Fibroblast of lung (primary cell): ENCODE measurements at regions not wholly inside any gene's neighbourhood (a gene's known extent, or its start where the extent isn't known, plus 50 kb on each side); places are given as distances from the start of the nearest gene placed in this dataset.

ENCODE experiments used
- DNase-seq, 2 donors: peaks; one replicate each; pipeline versions ENCODE4 v3.0.0 to v3.0.0-alpha.2; 2010; ENCODE audit warnings: low read depth in 2 of 2
- H2AFZ ChIP-seq: 2 replicates; pipeline ENCODE4 v1.5.1; 2012; ENCODE audit warnings: low read length, control low read depth, inconsistent platforms
- H3K27ac ChIP-seq: 2 replicates; pipeline ENCODE4 v1.5.1; 2011; ENCODE audit warnings: low read length, control low read depth; ENCODE audit not compliant: insufficient read depth
- H3K27me3 ChIP-seq: 2 replicates; pipeline ENCODE4 v1.5.1; 2011; ENCODE audit warnings: mild to moderate bottlenecking, low read length; ENCODE audit not compliant: control insufficient read depth, insufficient read depth
- H3K36me3 ChIP-seq: 2 replicates; pipeline ENCODE4 v1.5.1; 2011; ENCODE audit warnings: low read length; ENCODE audit not compliant: control insufficient read depth, insufficient read depth
- H3K4me1 ChIP-seq: 2 replicates; pipeline ENCODE4 v1.5.1; 2011; ENCODE audit warnings: low read length; ENCODE audit not compliant: control insufficient read depth, insufficient read depth; ENCODE audit errors: extremely low read depth
- H3K4me2 ChIP-seq: 2 replicates; pipeline ENCODE4 v1.5.1; 2011; ENCODE audit warnings: low read length, control low read depth; ENCODE audit not compliant: insufficient read depth; ENCODE audit errors: extremely low read depth
- H3K4me3 ChIP-seq, 4 experiments: fragments of 200-600 bp in 1 of 4; sonication (generic) in 1 of 4; replicated peaks in 1 of 4; 2 replicates each; pipeline ENCODE4 v1.5.1; 2011 to 2016; ENCODE audit warnings: low read length in 4 of 4, low read depth in 3 of 4, mild to moderate bottlenecking in 3 of 4, control low read depth in 2 of 4, inconsistent platforms in 1 of 4, mixed read lengths in 1 of 4; ENCODE audit not compliant: insufficient read depth in 1 of 4; ENCODE audit errors: control extremely low read depth in 1 of 4
- H3K79me2 ChIP-seq: 2 replicates; pipeline ENCODE4 v1.5.1; 2012; ENCODE audit warnings: mild to moderate bottlenecking, low read length, inconsistent platforms; ENCODE audit not compliant: control insufficient read depth, insufficient read depth
- H3K9ac ChIP-seq: 2 replicates; pipeline ENCODE4 v1.5.1; 2011; ENCODE audit warnings: mild to moderate bottlenecking, low read length, control low read depth; ENCODE audit not compliant: insufficient read depth
- H3K9me3 ChIP-seq: 2 replicates; pipeline ENCODE4 v1.5.1; 2012; ENCODE audit warnings: low read depth, low read length; ENCODE audit not compliant: control insufficient read depth, insufficient read depth
- H4K20me1 ChIP-seq: 2 replicates; pipeline ENCODE4 v1.5.1; 2011; ENCODE audit warnings: low read length; ENCODE audit not compliant: control insufficient read depth, insufficient read depth; ENCODE audit errors: extremely low read depth
- EZH2 ChIP-seq: IDR thresholded peaks from 2 replicates; pipeline ENCODE4 v1.5.1; 2012; ENCODE audit warnings: low read length, control low read depth, mild to moderate bottlenecking; ENCODE audit errors: missing control alignments
- TF ChIP-seq, protein P1 (sequence below), 2 donors: IDR thresholded peaks in 1 of 2; conservative IDR thresholded peaks in 1 of 2; 1 replicate in 1 of 2; 2 replicates in 1 of 2; pipeline ENCODE4 v1.5.1; 2011 to 2012; ENCODE audit warnings: low read length in 2 of 2, control low read depth in 1 of 2, inconsistent platforms in 1 of 2, low read depth in 1 of 2, mild to moderate bottlenecking in 1 of 2

DNA sequence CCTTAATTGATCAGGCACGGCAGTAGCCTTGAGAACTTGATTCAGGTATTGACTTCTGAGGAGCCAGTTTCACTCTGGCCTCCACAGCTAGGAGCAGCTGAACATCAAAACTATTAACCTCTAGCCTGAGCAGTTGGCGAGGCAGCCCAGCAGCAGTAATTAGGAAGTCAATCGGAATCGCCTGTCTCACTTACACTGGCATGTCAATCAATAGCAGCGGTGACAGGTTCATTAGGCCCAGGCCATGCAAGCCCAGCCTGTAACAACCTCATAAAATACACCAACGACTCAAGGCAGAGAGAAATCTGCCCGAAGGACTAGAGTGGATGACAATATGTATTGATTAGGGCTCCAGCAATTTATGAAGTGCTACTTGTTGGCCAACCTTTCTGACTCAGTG lies 255.4 kb upstream of the SKOR2 start:
- Histone ChIP-seq H3K4me2 (no peak overlapping the region), H3K4me3 (no peak overlapping the region), H3K79me2 (no peaks in the 10 kb centered on the region), H3K9me3 (no peaks in the 10 kb centered on the region), H3K27me3 (no peaks in the 10 kb centered on the region), H3K4me1 (no peaks in the 10 kb centered on the region), H2AFZ (no peak overlapping the region), H3K27ac (no peak overlapping the region), H4K20me1 (no peaks in the 10 kb centered on the region), H3K36me3 (no peaks in the 10 kb centered on the region), H3K9ac (no peak overlapping the region)
- TF ChIP-seq, protein P1, sequence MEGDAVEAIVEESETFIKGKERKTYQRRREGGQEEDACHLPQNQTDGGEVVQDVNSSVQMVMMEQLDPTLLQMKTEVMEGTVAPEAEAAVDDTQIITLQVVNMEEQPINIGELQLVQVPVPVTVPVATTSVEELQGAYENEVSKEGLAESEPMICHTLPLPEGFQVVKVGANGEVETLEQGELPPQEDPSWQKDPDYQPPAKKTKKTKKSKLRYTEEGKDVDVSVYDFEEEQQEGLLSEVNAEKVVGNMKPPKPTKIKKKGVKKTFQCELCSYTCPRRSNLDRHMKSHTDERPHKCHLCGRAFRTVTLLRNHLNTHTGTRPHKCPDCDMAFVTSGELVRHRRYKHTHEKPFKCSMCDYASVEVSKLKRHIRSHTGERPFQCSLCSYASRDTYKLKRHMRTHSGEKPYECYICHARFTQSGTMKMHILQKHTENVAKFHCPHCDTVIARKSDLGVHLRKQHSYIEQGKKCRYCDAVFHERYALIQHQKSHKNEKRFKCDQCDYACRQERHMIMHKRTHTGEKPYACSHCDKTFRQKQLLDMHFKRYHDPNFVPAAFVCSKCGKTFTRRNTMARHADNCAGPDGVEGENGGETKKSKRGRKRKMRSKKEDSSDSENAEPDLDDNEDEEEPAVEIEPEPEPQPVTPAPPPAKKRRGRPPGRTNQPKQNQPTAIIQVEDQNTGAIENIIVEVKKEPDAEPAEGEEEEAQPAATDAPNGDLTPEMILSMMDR (conservative IDR thresholded peaks at IDR 0.05 in 1 of 2, IDR thresholded peaks at IDR 0.05 in 1 of 2; ENCODE audit: low read depth in 1 of 2, low read length in 2 of 2) = no peak
- no peak for TF ChIP-seq EZH2
- DNase-seq = no peak

DNA sequence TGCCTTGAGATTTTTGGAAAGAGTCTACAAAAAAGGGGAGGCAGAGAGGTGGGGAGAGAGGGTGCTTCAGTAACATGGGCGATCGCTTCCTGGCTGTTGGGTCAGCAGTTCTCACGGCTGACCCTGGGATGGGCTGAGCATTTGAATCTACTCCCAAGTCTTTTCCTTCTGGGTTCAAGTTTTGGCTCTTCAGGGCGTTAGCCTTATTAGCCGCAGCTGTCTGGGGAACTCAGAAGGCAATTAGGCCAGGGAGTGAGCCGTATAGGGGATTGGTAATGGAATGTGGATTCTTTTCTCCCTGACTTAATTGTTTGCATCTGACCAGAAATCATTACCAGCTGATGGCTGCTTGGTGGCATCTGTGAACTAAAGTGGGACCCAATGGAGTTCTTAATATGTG lies 250.5 kb upstream of the SKOR2 start:
- Histone ChIP-seq H3K27me3 (no peaks in the 10 kb centered on the region), H3K4me1 (no peaks in the 10 kb centered on the region), H3K4me2 (no peak overlapping the region), H4K20me1 (no peaks in the 10 kb centered on the region), H3K4me3 (no peak overlapping the region), H2AFZ (no peak overlapping the region), H3K9ac (no peak overlapping the region), H3K79me2 (no peaks in the 10 kb centered on the region), H3K9me3 (no peaks in the 10 kb centered on the region), H3K27ac (no peak overlapping the region), H3K36me3 (no peaks in the 10 kb centered on the region)
- TF ChIP-seq, protein P1 (conservative IDR thresholded peaks at IDR 0.05 in 1 of 2, IDR thresholded peaks at IDR 0.05 in 1 of 2; ENCODE audit: low read depth in 1 of 2, low read length in 2 of 2) = no peak
- no peak for TF ChIP-seq EZH2
- DNase-seq = no peak

DNA sequence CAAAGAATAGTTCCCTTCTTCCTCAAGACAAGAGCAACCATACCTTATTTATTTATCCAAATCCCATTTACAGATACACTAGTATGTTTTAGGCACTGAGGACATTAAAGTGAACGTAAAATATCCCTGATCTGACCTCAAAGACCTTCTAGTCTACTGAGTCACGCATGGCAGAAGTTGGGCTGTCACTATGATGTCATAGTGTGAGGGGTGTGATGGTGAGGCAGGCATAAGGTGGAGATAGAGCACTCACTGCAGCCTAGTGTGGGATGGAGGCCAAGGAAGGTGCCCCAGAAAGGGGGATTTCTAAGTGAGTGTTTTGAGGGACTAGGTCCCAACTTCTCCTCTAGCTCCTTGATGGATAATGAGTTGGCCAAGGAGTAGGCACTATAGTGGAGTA lies 249.5 kb upstream of the SKOR2 start:
- Histone ChIP-seq H4K20me1 (no peaks in the 10 kb centered on the region), H3K4me2 (no peak overlapping the region), H3K4me1 (no peaks in the 10 kb centered on the region), H3K4me3 (no peak overlapping the region), H2AFZ (no peak overlapping the region), H3K9ac (no peak overlapping the region), H3K36me3 (no peaks in the 10 kb centered on the region), H3K27me3 (no peaks in the 10 kb centered on the region), H3K9me3 (no peaks in the 10 kb centered on the region), H3K27ac (no peak overlapping the region), H3K79me2 (no peaks in the 10 kb centered on the region)
- no peak for DNase-seq
- TF ChIP-seq EZH2 = no peak
- TF ChIP-seq, protein P1 (conservative IDR thresholded peaks at IDR 0.05 in 1 of 2, IDR thresholded peaks at IDR 0.05 in 1 of 2; ENCODE audit: low read depth in 1 of 2, low read length in 2 of 2) = no peak
